ENCODE measurements at regions not wholly inside any gene's neighbourhood (a gene's known extent, or its start where the extent isn't known, plus 50 kb on each side); places are given as distances from the start of the nearest gene placed in this dataset.

DNA sequence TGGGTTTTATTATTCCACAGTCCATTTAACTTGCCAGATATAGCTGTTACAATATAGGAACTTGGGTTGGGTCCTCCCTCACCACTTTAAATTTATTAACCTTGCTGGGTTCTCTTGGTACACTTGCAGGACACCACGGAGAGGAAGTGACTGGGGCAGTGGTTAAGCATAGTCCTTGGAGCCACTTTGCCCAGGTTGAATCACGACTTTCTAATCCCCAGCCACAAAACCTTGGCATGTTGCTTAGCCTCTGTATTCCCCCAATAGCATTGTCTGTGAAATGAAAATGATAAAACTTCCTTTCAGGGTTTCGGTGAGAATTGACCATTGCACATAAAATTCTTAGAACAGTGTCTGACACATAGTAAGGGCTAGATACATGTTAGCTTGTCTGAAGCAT, 221.2 kb downstream of the IRS1 start:
- DNase-seq (ENCODE audit: low read depth in 1 of 2, low spot score in 1 of 2) = no peak
- Histone ChIP-seq H3K4me3 (replicated peaks; ENCODE audit: insufficient read depth, low read length) (no peak overlapping the region), H3K27me3 (ENCODE audit: insufficient read depth, poor library complexity, severe bottlenecking) (no peaks in the 10 kb centered on the region), H3K27ac (replicated peaks) (no peak overlapping the region)
- TF ChIP-seq CTCF (IDR thresholded peaks at IDR 0.05; ENCODE audit: insufficient read depth, low read length) (no peak), SPI1 (IDR thresholded peaks at IDR 0.05; ENCODE audit: borderline replicate concordance, low read depth) (peak; percentile 48; the same call in 1 of the 2 replicates)

GRCh38 chr2:226575928-226576327, 223.7 kb downstream of the IRS1 start:
- TF ChIP-seq POLR2AphosphoS5 (IDR thresholded peaks at IDR 0.05; ENCODE audit: low read depth) = no peak
- TF ChIP-seq CTCF (IDR thresholded peaks at IDR 0.05; ENCODE audit: insufficient read depth, low read length) = no peak
- no peak for TF ChIP-seq SPI1 (IDR thresholded peaks at IDR 0.05; ENCODE audit: borderline replicate concordance, low read depth)
- TF ChIP-seq, protein P1, sequence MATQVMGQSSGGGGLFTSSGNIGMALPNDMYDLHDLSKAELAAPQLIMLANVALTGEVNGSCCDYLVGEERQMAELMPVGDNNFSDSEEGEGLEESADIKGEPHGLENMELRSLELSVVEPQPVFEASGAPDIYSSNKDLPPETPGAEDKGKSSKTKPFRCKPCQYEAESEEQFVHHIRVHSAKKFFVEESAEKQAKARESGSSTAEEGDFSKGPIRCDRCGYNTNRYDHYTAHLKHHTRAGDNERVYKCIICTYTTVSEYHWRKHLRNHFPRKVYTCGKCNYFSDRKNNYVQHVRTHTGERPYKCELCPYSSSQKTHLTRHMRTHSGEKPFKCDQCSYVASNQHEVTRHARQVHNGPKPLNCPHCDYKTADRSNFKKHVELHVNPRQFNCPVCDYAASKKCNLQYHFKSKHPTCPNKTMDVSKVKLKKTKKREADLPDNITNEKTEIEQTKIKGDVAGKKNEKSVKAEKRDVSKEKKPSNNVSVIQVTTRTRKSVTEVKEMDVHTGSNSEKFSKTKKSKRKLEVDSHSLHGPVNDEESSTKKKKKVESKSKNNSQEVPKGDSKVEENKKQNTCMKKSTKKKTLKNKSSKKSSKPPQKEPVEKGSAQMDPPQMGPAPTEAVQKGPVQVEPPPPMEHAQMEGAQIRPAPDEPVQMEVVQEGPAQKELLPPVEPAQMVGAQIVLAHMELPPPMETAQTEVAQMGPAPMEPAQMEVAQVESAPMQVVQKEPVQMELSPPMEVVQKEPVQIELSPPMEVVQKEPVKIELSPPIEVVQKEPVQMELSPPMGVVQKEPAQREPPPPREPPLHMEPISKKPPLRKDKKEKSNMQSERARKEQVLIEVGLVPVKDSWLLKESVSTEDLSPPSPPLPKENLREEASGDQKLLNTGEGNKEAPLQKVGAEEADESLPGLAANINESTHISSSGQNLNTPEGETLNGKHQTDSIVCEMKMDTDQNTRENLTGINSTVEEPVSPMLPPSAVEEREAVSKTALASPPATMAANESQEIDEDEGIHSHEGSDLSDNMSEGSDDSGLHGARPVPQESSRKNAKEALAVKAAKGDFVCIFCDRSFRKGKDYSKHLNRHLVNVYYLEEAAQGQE (IDR thresholded peaks at IDR 0.05; ENCODE audit: insufficient replicate concordance, low read depth) = no peak
- no peak for TF ChIP-seq GABPA (IDR thresholded peaks at IDR 0.05; ENCODE audit: low read depth)
- no peak overlapping the region for H3K27ac ChIP-seq (replicated peaks)
- no peak for DNase-seq (ENCODE audit: low read depth in 1 of 2, low spot score in 1 of 2)

GRCh38 chr2:226573158-226573557, 226.5 kb downstream of the IRS1 start:
- H3K27me3 ChIP-seq (ENCODE audit: insufficient read depth, poor library complexity, severe bottlenecking) = no peaks in the 10 kb centered on the region
- H3K4me3 ChIP-seq (replicated peaks; ENCODE audit: insufficient read depth, low read length) = no peak overlapping the region
- TF ChIP-seq POLR2AphosphoS5 (IDR thresholded peaks at IDR 0.05; ENCODE audit: low read depth) (no peak), SPI1 (IDR thresholded peaks at IDR 0.05; ENCODE audit: borderline replicate concordance, low read depth) (no peak), CTCF (IDR thresholded peaks at IDR 0.05; ENCODE audit: insufficient read depth, low read length) (no peak), GABPA (IDR thresholded peaks at IDR 0.05; ENCODE audit: low read depth) (no peak)
- TF ChIP-seq, protein P1 (IDR thresholded peaks at IDR 0.05; ENCODE audit: insufficient replicate concordance, low read depth) = no peak
- DNase-seq (ENCODE audit: low read depth in 1 of 2, low spot score in 1 of 2) = no peak
- H3K27ac ChIP-seq (replicated peaks) = no peak overlapping the region

More at GRCh38 chr2:226575928-226576327, 223.7 kb downstream of the IRS1 start:
- Histone ChIP-seq H3K27me3 (ENCODE audit: insufficient read depth, poor library complexity, severe bottlenecking) (no peaks in the 10 kb centered on the region), H3K4me3 (replicated peaks; ENCODE audit: insufficient read depth, low read length) (no peak overlapping the region)

DNA sequence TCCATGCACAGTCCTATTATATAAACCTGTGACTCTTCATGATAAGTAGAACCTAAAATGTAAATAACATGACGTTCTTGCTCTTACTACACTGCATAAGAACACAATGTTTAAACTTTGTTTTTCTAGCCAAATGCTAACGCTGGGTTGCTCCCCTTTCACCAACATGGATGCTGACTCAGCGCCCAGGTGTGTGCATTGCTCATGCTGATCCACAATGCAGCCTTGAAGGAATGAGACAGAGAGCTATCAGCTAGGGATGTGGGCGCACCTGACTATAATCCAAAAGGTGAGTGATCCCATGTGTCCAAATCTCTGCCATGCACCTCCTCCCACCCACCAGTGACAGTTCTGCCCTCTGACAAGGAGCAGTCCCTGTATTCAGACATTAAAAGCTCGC, 235.0 kb downstream of the IRS1 start:
- Histone ChIP-seq H3K4me3 (replicated peaks; ENCODE audit: insufficient read depth, low read length) (no peak overlapping the region), H3K27me3 (ENCODE audit: insufficient read depth, poor library complexity, severe bottlenecking) (no peaks in the 10 kb centered on the region), H3K27ac (replicated peaks) (no peak overlapping the region)
- DNase-seq (ENCODE audit: low read depth in 1 of 2, low spot score in 1 of 2) = no peak
- TF ChIP-seq SPI1 (IDR thresholded peaks at IDR 0.05; ENCODE audit: borderline replicate concordance, low read depth) = no peak
- TF ChIP-seq CTCF (IDR thresholded peaks at IDR 0.05; ENCODE audit: insufficient read depth, low read length) = no peak
- TF ChIP-seq GABPA (IDR thresholded peaks at IDR 0.05; ENCODE audit: low read depth) = no peak
- no peak for TF ChIP-seq POLR2AphosphoS5 (IDR thresholded peaks at IDR 0.05; ENCODE audit: low read depth)
- TF ChIP-seq, protein P1 (IDR thresholded peaks at IDR 0.05; ENCODE audit: insufficient replicate concordance, low read depth) = no peak
